DND-41 (cell line): ENCODE measurements at regions not wholly inside any gene's neighbourhood (a gene's known extent, or its start where the extent isn't known, plus 50 kb on each side); places are given as distances from the start of the nearest gene placed in this dataset.

Experiments used
- ATAC-seq: fragments of 200-7000 bp; cut with Tn5 transposase; 3 replicates; pipeline ENCODE4 v1.9.1; 2021; ENCODE audit warnings: low read depth; ENCODE audit not compliant: insufficient read depth
- DNase-seq: peaks from one replicate; pipeline ENCODE4 v3.0.0-alpha.2; 2020
- H2AFZ ChIP-seq: 2 replicates; pipeline ENCODE4 v1.6.0; 2012; ENCODE audit warnings: low read depth, low read length
- H3K27ac ChIP-seq: 2 replicates; pipeline ENCODE4 v1.5.1; 2012; ENCODE audit warnings: low read length, inconsistent platforms
- H3K27me3 ChIP-seq: fragments of 200-600 bp; sonication (generic); 2 replicates; pipeline ENCODE4 v1.6.0; 2012; ENCODE audit warnings: low read length, mild to moderate bottlenecking, inconsistent platforms; ENCODE audit not compliant: insufficient read depth, poor library complexity
- H3K36me3 ChIP-seq: 2 replicates; pipeline ENCODE4 v1.5.1; 2012; ENCODE audit warnings: low read length, inconsistent platforms; ENCODE audit not compliant: insufficient read depth
- H3K4me1 ChIP-seq: 2 replicates; pipeline ENCODE4 v1.5.1; 2012; ENCODE audit warnings: mild to moderate bottlenecking, low read length; ENCODE audit not compliant: insufficient read depth
- H3K4me2 ChIP-seq: 2 replicates; pipeline ENCODE4 v1.6.0; 2012; ENCODE audit warnings: mild to moderate bottlenecking, moderate library complexity, low read length, inconsistent platforms; ENCODE audit not compliant: insufficient read depth
- H3K4me3 ChIP-seq, 2 experiments: fragments of 200-600 bp in 1 of 2; shearing (Covaris generic) in 1 of 2; 2 replicates each; pipeline ENCODE4 v1.5.1; 2012 to 2016; ENCODE audit warnings: inconsistent platforms in 2 of 2, low read length in 2 of 2, mild to moderate bottlenecking in 2 of 2, low read depth in 1 of 2, moderate library complexity in 1 of 2
- H3K79me2 ChIP-seq: 2 replicates; pipeline ENCODE4 v1.6.0; 2012; ENCODE audit warnings: low read length, inconsistent platforms; ENCODE audit not compliant: insufficient read depth
- H3K9ac ChIP-seq: 2 replicates; pipeline ENCODE4 v1.6.0; 2012; ENCODE audit warnings: low read depth, mild to moderate bottlenecking, inconsistent platforms, low read length, moderate library complexity
- H3K9me3 ChIP-seq: 2 replicates; pipeline ENCODE4 v1.5.1; 2012; ENCODE audit warnings: low read length, moderate library complexity, mild to moderate bottlenecking, inconsistent platforms; ENCODE audit not compliant: insufficient read depth, severe bottlenecking
- H4K20me1 ChIP-seq: 2 replicates; pipeline ENCODE4 v1.6.0; 2012; ENCODE audit warnings: low read length; ENCODE audit not compliant: insufficient read depth
- EZH2 ChIP-seq: IDR thresholded peaks from 3 replicates; pipeline ENCODE4 v1.6.1; 2012; ENCODE audit warnings: borderline replicate concordance, low read depth, mild to moderate bottlenecking, moderate library complexity, low read length, inconsistent platforms; ENCODE audit not compliant: severe bottlenecking
- TF ChIP-seq, protein P1 (sequence below): IDR thresholded peaks from 2 replicates; pipeline ENCODE4 v1.5.1; 2012; ENCODE audit warnings: borderline replicate concordance, low read length, moderate library complexity, mild to moderate bottlenecking; ENCODE audit not compliant: poor library complexity, severe bottlenecking; ENCODE audit errors: extremely low read depth

DNA sequence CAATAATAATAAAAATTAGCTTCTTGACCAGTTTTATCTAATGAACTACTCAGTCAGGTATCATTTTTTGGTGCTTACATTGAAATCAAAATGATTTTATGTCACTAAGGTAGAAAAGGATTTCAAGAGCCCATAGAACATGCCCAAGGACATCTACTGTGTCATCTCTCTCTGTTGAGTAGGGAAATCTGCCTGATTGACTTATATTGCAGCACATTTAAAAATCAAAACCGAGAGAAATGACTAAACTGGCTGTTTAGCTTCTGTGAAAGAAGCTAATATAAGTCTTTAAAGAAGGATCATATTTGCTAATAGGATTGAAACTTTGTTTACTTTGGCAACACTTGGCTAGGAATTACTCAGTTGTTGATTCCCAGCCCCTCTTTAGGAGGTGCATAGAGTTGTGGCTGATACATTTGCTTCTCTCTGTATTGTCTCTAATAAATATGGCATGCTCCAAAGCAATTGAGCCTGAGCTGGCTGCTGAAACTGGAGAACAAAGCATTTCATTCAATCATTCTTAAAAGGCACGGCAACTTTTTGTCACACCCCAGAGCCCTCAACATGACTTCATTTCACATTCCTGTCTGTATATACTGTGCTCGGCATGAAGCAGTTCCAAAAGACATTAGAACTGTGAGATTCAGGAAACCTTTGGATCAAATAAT lies 1096.9 kb upstream of the POT1 start:
- no peak overlapping the region for H3K4me2 ChIP-seq
- H3K79me2 ChIP-seq = no peaks in the 10 kb centered on the region
- no peak for ATAC-seq
- no peak overlapping the region for H3K9ac ChIP-seq
- no peaks in the 10 kb centered on the region for H3K27me3 ChIP-seq
- no peak overlapping the region for H3K4me3 ChIP-seq
- no peaks in the 10 kb centered on the region for H4K20me1 ChIP-seq
- TF ChIP-seq EZH2 = no peak
- TF ChIP-seq, protein P1, sequence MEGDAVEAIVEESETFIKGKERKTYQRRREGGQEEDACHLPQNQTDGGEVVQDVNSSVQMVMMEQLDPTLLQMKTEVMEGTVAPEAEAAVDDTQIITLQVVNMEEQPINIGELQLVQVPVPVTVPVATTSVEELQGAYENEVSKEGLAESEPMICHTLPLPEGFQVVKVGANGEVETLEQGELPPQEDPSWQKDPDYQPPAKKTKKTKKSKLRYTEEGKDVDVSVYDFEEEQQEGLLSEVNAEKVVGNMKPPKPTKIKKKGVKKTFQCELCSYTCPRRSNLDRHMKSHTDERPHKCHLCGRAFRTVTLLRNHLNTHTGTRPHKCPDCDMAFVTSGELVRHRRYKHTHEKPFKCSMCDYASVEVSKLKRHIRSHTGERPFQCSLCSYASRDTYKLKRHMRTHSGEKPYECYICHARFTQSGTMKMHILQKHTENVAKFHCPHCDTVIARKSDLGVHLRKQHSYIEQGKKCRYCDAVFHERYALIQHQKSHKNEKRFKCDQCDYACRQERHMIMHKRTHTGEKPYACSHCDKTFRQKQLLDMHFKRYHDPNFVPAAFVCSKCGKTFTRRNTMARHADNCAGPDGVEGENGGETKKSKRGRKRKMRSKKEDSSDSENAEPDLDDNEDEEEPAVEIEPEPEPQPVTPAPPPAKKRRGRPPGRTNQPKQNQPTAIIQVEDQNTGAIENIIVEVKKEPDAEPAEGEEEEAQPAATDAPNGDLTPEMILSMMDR = no peak
- H3K9me3 ChIP-seq = no peaks in the 10 kb centered on the region
- H2AFZ ChIP-seq = no peak overlapping the region
- DNase-seq = no peak
- no peaks in the 10 kb centered on the region for H3K4me1 ChIP-seq
- H3K27ac ChIP-seq = no peak overlapping the region
- no peaks in the 10 kb centered on the region for H3K36me3 ChIP-seq

DNA sequence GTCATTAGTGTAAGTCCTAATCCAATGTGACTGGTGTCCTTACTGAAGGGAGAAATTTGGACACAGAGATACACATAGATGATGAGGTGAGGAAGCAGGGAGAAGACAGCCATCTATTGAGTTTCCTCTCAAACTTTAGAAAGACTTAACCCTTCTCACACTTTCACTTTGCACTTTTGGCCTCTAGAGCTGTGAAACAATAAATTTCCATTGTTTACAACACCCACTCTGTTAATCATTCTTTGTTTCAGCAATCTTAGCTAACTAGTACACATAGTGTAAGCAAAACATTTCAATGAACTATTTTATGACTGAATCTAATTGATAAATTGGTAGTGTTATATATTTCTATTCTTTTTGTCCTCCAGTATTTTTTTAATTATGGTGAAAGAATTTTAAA lies 1092.8 kb upstream of the POT1 start:
- Histone ChIP-seq H2AFZ (no peak overlapping the region), H3K9me3 (no peaks in the 10 kb centered on the region), H3K79me2 (no peaks in the 10 kb centered on the region), H3K4me2 (no peak overlapping the region), H3K9ac (no peak overlapping the region), H3K4me1 (no peaks in the 10 kb centered on the region), H4K20me1 (no peaks in the 10 kb centered on the region), H3K36me3 (no peaks in the 10 kb centered on the region), H3K27me3 (no peaks in the 10 kb centered on the region), H3K27ac (no peak overlapping the region), H3K4me3 (no peak overlapping the region)
- ATAC-seq (no peak), DNase-seq (no peak)
- TF ChIP-seq, protein P1 = no peak
- no peak for TF ChIP-seq EZH2

DNA sequence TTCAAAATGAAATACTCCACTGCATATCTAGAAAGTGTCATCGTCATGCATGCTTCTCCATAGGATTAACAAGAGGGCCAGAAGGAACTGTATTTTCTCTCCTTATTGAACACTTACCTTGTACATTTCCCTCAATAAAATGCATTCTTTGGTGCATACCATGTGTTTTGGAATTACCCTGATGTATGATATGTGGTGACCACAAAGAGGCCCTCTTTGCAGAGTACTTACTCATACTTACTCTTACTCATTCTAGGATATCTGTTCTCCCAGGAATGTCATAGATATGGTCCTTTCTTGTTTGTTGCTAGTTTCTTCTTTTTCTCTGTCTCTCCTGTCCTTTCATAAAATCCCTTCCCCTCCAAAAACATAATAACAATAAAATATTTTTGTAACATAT lies 1087.1 kb upstream of the POT1 start:
- Histone ChIP-seq H2AFZ (no peak overlapping the region), H3K36me3 (no peaks in the 10 kb centered on the region), H3K9ac (no peak overlapping the region), H3K4me2 (no peak overlapping the region), H3K9me3 (no peaks in the 10 kb centered on the region), H3K4me3 (no peak overlapping the region), H3K27ac (no peak overlapping the region), H3K27me3 (no peaks in the 10 kb centered on the region), H3K4me1 (no peaks in the 10 kb centered on the region), H4K20me1 (no peaks in the 10 kb centered on the region), H3K79me2 (no peaks in the 10 kb centered on the region)
- TF ChIP-seq, protein P1 = no peak
- TF ChIP-seq EZH2 = no peak
- ATAC-seq (no peak), DNase-seq (no peak)

DNA sequence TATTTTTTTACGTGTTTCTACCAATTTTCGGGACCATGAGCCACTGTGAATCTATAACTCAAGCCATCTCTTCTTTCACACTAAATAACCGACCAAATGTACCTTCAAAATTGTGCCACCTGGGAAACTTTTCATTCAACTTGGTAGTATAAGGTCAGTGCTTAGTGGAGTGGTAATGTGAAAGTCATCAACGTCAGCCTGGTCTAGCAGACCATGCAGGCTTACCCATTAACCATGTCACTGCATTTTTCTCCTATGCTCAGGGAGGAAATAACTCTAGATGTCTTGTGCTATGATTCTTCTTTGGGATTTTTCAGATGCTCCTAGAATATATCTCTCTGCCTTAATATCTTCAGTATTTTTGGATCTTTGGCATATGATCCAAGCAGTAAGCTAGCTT lies 1075.4 kb upstream of the POT1 start:
- Histone ChIP-seq H3K27me3 (no peaks in the 10 kb centered on the region), H3K4me1 (no peaks in the 10 kb centered on the region), H3K9me3 (no peaks in the 10 kb centered on the region), H4K20me1 (no peaks in the 10 kb centered on the region), H3K79me2 (no peaks in the 10 kb centered on the region), H3K36me3 (no peaks in the 10 kb centered on the region), H3K9ac (no peak overlapping the region), H3K4me2 (no peak overlapping the region), H3K4me3 (no peak overlapping the region), H3K27ac (no peak overlapping the region), H2AFZ (no peak overlapping the region)
- ATAC-seq (no peak), DNase-seq (no peak)
- no peak for TF ChIP-seq EZH2
- TF ChIP-seq, protein P1 = no peak
